GM18867 (cell line): ENCODE measurements at regions not wholly inside any gene's neighbourhood (a gene's known extent, or its start where the extent isn't known, plus 50 kb on each side); places are given as distances from the start of the nearest gene placed in this dataset.
"Not testable (repeated sequence)": the region's sequence is repeated elsewhere in the genome, so short reads cannot be mapped to it uniquely, and the experiment has no call there.

ENCODE experiments used
- ATAC-seq: cut with Tn5 transposase; IDR thresholded peaks from one replicate; pipeline ENCODE4 v1.9.1; 2021; ENCODE audit warnings: mild to moderate bottlenecking, moderate library complexity; ENCODE audit not compliant: unreplicated experiment

DNA sequence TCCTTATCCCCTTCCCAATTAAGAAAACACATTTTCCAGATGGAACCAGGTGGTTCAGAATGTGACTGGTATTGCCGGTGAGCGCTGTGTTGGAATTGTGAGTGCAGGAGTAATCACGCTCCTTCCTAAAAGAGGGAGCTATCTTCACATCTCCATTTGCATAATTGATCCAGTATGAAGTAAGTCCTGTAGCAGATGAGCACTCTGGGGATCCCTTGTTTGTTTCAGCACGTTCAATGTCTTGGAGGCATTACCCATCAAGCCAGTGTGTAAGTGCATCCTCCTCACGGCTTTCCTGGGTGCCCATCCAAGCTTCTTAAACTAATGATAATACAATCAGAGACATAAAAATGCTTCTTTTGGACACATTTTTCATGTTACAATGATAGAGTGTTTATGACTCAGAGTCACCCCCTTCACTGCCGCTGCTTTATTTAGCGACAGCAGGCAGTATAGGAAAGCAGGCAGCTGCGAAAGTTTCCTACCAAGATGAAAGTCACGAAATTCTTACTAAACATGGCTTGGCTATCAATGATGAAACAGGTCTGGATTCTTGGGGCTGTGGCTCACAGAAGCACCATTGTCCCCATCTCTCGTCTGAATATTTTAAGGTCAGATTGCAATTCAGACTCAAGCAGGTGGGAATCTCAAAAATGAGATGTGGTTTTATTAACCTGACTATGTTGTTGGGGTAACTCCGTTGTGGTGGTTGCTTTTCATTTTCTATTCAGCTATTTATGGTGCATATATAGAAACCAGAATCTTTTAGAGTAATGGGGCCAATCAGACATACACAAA lies 346.3 kb upstream of the MDFIC2 start:
- ATAC-seq, result no peak

DNA sequence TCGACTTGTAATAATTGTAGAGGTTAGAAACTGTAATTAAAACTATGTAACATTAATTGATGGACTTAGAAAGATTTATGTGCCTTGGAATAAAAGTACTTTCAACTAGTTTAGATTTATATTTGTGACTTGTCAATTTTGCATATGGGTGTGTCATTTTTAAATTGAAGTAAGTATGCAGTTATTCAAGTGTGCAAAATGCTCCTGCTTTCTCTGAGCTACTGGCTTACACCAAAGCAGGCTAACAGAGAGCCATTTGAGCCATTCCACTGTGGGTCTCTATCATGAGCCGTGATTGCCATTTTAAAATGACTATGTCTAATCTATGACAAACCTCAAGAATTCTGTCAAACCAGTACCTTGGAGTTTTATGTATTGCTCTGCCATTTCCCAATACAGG lies 345.0 kb upstream of the MDFIC2 start:
- ATAC-seq, result no peak

DNA sequence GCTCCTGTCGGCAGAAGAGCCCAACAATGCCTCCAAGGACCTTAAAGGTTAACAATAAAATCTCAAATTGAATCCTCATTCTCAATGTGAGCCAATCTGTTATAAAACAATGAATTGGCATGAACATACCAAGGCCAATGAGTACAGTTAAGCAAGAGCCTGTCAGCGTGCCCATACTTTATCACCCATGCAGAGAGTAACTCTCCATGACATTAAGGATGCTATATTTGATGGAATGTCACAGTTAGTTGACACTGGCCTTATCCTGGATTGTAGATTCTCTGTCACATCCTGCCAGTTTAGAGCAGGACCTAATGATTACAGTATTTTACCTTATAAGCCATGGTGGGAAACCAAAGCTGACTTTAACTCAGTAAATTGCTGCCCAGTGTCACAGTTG lies 335.4 kb upstream of the MDFIC2 start:
- ATAC-seq, result no peak

DNA sequence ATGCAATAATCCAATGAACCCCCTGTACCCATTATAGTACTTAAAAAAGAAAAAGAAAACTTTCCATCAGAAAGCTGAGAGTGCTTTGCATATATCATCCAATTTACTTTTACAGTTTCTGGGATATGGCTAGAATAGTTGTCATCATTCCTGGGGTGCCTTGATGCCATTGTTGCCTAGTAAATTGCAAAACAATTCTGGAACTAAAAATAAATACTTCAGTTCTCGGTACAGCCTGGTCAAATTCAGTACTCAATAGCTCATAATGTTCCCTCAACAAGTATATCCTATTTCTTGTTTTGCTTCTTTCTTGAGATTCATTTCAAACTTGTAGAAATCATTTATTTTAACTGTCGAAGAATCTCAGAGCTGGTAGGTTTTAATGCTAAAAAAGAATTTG lies 334.7 kb upstream of the MDFIC2 start:
- ATAC-seq, result no peak

DNA sequence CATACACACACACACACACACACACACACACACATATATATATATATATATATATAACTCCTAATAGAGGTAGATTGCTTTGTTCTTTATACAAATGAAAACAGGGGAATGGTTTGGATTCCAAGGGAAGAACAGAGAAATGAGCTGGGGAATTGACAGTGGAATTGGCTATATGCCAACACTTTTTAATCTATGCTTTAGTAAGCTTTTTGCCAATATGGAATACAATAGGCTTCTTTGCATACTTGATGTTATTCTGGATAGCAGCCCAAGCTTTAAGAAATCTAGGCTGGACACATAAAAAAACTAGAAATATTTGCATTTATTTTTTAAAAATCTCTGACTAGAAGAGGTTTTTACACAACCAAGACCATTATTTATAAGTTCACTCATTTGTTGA lies 334.2 kb upstream of the MDFIC2 start:
- ATAC-seq, result no peak

DNA sequence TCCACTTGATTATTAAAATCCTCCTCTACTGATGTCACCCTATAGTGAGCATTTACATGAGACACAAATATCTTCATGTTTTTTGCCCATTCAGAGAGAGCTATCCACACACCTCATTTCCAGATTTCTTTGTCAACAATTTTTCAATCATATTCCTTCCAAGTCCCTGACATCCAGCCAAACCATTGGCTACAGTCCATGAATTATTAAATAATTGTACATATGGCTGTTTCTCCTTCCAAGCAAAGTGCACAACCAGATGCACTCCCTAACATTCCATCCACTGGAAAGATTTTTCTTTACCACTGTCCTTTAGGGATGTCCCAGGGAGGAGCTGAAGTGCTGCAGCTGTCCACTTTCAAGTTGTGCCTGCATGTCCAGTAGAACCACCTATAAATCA lies 328.0 kb upstream of the MDFIC2 start:
- ATAC-seq, result no peak

DNA sequence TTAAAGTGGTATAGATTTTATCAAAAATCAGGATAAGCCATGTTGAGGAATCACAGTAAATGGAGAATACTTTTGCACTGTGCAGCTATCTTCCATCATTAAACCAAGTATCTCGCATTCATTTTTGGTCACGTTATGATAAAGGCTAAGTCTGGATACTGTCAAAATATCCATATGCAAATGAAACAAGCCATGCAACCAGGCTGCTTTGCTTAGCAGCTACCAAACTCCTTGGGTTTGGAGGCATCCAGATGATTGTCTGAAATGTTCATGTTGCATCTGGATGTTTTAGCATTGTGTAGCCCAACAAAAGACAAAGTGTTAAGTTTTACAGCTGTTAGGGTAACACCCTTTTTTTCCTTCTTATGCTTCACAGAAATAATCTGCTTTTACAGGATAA lies 322.9 kb upstream of the MDFIC2 start:
- ATAC-seq, result no peak

DNA sequence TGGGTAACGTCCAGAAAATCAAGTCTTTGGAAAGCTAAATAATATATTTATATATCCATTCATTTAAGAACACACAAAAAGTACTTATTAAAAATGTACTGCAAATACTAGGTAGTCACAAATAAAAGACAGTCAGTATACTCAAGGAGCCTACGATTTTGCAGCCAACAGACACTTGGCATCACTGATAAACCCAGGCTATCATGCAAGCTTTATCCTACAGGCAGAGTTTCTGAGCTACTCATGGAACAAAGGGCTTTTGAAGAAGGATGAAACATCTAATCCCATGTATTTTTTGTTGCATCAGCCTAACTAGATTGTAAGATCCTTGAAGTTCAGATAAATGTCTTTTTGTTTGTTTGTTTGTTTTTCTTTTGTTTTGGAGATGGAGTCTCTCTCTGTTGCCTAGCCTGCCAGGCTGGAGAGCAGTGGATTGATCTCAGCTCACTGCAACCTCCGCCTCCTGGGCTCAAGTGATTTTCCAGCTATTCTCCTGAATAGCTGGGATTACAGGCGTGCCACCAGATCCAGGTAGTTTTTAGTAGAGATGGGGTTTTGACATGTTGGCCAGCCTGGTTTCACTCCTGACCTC lies 319.4 kb upstream of the MDFIC2 start:
- no peak for ATAC-seq

DNA sequence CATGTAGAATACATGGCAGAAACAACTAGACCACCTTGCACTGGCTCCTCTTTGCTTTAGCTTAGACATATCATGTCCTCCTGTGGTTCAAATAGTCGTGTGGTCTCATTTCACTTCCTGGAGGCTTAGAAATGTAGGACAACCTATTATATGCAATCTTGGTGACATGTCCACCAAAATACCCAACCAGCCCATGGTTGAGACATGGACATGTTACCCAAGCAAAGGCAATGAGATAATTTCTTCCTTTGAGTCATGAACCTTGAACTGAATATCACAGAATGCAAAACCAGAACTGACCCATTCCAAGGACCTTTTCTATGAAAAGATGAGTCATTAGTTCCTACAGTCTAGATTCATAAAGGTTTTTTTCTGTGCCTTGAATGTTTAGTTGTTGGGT lies 309.0 kb upstream of the MDFIC2 start:
- no peak for ATAC-seq

DNA sequence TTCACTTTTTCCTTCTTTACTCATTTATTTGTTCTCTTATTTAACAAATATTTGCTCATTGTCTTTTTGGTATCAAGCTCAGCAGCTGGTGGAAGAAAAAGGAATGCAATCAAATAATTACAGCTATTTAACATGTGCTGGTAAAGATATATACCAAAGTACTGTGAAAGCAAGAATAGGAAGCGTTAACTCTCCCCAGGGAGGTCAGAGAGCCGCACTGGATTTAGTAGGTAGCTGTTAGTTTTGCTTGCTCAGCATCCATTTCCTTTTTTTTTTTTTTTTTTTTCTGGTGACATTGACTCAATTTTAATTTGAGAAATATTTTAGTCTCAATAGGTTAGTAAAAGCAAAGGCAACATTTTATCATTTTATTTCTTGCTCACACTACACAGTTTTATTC lies 308.5 kb upstream of the MDFIC2 start:
- ATAC-seq, result no peak

DNA sequence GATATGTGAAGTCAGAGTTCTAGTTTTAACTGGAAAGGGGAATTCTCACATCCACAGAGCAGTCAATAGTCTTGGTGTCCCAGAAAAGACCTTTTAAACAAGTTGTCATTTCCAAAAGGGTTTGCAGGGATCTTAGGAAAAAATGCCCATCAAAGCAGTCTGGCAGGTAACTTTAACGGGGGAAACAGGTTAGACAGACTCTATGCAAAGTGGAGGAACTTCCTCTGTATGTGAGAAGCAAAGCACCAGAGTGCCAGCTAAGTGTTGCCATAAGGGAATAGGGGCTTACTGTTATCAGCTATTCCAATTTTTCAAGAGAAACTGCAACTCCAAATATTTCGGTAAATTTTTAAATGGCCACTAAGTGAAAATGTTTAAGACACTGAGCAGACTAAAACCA lies 307.9 kb upstream of the MDFIC2 start:
- no peak for ATAC-seq

DNA sequence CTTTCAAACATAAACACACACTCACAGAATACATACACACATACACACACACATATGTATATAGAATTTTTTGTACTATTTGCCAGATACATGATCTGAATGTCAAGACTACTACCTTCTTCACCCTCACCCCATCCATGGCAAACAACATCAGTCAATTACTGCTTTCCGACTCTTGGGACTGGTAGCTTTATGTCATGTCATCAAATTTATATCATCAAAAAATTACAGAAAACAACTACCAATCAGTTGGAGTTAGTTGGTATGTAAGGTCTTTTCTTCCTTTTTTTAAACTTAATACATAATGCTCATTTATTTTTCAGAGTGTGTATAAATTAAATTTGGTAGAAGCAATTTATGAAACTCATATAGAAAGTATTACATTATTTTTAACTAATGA lies 305.7 kb upstream of the MDFIC2 start:
- ATAC-seq, result no peak

DNA sequence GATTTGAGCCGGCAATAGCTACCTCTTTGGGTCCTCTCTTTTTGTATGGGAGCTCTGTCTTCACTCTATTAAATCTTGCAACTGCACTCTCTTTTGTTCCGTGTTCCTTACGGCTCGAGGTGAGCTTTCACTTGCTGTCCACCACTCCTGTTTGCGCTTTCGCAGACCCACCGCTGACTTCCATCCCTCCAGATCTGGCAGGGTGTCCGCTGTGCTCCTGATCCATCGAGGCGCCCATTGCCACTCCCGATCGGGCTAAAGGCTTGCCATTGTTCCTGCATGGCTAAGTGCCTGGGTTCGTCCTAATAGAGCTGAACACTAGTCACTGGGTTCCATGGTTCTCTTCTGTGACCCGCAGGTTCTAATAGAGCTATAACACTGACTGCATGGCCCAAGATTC lies 304.9 kb upstream of the MDFIC2 start:
- not testable (repeated sequence) for ATAC-seq

DNA sequence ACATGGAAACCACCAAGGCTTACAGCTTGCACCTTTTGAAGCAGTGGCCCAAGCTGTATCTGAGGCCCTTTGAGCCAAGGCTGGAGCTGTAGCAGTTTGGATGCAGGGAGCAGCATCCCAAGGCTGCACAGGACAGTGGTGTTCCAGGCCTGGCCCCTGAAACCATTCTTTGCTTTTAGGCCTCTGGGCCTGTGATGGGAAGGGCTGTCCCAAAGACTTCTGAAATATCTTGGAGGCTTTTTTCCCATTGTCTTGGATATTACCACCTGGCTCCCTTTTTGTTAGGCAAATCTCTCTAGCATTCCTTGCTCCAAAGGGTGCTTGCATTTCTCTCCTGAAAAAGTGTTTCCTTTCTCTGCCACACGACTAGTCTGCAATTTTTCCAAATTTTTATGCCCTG lies 302.8 kb upstream of the MDFIC2 start:
- no peak for ATAC-seq

DNA sequence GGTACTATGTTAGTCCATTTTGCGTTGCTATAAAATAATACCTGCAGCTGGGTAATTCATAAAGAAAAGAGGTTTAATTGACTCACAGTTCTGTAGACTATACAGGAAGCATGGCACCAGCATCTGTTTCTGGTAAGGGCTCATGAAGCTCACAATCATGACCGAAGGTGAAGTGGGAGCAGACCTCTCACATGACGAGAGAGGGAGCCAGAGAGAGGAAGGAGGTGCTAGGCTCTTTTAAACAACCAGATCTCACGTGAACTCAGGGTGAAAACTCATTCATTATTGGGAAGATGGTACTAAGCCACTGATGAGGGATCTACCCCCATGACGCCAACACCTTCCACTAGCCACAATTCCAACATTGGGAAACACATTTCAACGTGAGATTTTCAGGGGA lies 301.7 kb upstream of the MDFIC2 start:
- no peak for ATAC-seq

DNA sequence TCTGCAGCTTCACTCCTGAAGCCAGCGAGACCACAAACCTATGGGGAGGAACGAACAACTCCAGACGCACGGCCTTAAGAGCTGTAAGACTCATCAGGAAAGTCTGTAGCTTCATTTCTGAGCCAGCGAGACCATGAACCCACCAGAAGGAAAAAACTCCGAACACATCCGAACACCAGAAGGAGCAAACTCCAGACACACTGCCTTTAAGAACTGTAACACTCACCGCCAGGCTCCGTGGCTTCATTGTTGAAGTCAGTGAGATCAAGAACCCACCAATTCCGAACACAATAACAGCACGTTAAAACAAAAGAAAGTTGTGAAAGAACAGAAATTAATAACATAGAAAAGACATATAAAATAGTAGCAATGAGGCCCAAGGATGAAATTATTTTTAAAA lies 300.5 kb upstream of the MDFIC2 start:
- no peak for ATAC-seq

DNA sequence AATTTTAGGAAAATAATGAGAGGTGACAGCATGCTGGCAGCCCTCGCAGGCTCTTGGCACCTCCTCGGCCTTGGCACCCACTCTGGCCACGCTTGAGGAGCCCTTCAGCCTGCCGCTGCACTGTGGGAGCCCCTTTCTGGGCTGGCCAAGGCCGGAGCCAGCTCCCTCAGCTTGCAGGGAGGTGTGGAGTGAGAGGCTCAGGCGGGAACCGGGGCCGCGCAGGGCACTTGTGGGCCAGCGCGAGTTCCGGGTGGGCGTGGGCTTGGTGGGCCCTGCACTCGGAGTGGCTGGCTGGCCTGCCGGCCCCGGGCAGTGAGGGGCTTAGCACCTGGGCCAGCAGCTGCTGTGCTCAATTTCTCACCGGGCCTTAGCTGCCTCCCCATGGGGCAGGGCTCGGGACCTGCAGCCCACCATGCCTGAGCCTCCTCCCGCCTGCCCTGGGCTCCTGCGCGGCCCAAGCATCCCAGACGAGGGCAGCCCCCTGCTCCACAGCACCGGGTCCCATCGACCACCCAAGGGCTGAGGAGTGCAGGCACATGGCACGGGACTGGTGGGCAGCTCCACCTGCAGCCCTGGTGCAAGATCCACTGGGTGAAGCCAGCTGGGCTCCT lies 299.3 kb upstream of the MDFIC2 start:
- ATAC-seq, result not testable (repeated sequence)

DNA sequence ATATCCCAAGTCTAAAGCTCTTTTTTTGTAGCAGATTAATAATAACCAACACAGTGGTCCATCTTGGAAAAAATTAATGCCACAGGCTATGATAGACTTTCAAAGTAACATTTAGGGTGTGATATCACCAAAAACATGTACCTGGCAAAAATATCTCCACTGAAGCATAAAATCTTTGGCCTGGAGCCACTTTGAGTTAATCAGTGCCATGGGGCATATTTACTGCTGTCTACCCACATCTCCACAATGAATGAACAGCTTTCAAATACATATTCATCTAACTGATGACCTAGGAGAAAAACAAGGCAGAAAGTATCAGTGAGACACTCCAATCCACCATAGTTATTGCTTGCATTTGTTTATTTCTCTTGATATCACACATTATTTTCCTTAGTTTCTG lies 296.0 kb upstream of the MDFIC2 start:
- ATAC-seq, result no peak

DNA sequence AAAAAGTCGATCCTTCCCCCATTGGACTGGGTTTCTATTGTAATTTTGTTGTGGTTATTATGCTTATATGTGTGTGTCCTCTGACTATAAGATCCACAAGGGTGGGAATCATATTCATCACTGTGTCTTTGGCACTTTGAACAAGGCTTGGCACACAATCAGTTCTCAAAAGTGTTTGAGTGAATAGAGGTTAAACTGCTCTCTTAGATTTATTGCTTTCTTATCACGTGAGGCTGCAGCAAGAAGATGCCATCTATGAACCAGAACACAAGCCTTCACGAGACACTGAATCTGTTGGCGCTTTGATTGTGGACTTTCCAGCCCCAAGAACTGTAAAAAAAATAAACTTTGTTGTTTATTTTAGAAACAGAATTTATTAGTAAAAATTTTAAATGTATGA lies 295.0 kb upstream of the MDFIC2 start:
- no peak for ATAC-seq

DNA sequence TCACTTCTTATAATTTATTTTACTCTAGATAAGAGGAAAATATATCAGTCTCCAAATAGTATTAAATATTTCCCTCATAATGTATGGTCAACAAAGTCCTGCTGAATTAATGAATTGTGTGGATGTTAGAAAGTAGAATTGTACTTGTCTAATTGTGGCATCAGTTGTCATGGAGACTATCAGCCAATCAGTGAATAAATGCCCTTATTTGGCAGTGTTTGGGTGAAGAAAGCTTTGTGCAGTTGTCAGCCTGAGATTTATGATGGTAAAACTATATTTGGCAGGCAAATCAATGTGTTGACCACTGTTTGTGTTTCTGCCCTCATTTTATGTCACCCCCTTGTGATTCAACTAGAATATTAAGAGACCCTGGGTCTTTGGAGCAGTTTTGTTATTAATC lies 293.6 kb upstream of the MDFIC2 start:
- no peak for ATAC-seq

DNA sequence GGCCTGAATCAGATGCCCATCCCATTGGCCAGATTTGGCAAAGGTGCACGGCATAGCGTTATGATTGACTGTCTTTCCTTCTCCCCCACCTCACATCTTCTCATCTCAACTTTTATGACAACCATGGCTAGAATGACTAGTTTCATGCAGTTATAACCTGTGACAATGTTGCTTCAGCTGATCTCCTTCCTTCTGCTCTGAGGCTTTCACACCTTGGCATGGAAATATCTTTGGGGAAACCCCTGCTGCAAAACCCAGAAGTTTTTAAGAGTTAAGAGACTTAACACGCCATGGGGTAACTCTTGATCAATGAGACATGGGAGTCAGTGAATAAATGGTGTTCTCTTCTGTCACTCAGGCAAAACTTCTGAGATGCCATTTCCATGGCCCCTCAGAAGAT lies 290.7 kb upstream of the MDFIC2 start:
- ATAC-seq, result peak; percentile 86

DNA sequence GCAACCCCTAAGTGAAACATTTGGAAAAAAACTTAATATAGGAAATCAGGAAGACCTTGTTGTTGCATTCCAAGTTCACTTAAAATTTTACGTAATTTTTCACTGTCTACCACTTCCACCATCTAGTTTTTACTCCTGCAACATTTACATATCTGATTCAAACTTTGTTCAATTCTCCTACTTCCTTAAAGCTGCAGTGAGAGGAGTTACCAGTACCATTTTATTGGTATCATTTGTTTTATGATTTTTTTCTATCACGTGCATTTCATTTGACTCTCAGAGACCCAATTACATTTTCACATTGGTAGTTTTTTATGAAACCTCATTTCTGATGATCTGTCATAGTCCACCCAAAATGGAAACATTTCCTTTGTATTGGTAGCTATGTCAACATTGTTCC lies 284.9 kb upstream of the MDFIC2 start:
- no peak for ATAC-seq

DNA sequence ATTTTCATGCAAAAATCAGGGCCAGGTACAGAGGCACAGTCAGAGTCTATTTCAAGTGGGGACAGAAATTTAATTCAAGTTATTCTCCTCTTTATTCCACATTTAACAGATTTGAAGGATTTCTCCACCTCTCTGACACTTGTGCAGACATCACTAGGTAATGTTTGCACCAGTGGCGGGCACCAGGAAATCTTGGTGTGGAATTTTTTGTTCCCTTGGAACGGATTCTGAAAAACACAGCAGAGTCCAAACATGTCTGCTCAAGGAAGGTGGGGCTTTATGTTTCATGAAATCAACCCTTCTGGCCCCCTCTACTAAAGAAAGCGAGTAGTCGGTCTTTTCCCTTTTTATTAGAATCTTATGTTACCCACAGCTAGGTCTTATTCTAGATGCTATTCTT lies 271.2 kb upstream of the MDFIC2 start:
- no peak for ATAC-seq
